Activated naive CD4-positive, alpha-beta T cell treated with anti-CD3 and anti-CD28 coated beads for 36 hours (primary cell): ENCODE measurements at regions not wholly inside any gene's neighbourhood (a gene's known extent, or its start where the extent isn't known, plus 50 kb on each side); places are given as distances from the start of the nearest gene placed in this dataset.

Experiments
- CTCF ChIA-PET: fragments of 350-600 bp; sonication (Branson Sonifier 250); formaldehyde crosslinking; loops from one replicate; lab custom pipeline; 2021; ENCODE audit warnings: antibody characterized with exemption; lab: Charles Lee
- DNase-seq: peaks from one replicate; pipeline ENCODE4 v3.0.0-alpha.2; 2020
- H3K27ac Mint-ChIP-seq: one replicate; pipeline ENCODE4 v1.8.0; 2021; ENCODE audit warnings: mild to moderate bottlenecking, mixed read lengths
- H3K27me3 Mint-ChIP-seq: one replicate; pipeline ENCODE4 v1.8.0; 2021; ENCODE audit warnings: low read depth, mixed read lengths
- H3K36me3 Mint-ChIP-seq: one replicate; pipeline ENCODE4 v1.8.0; 2021; ENCODE audit warnings: low read depth, mixed read lengths
- H3K4me1 Mint-ChIP-seq: one replicate; pipeline ENCODE4 v1.8.0; 2021; ENCODE audit warnings: low read depth, mixed read lengths
- H3K4me3 Mint-ChIP-seq: one replicate; pipeline ENCODE4 v1.8.0; 2021; ENCODE audit warnings: mild to moderate bottlenecking, moderate library complexity, mixed read lengths
- H3K9me3 Mint-ChIP-seq: one replicate; pipeline ENCODE4 v1.8.0; 2021; ENCODE audit warnings: mixed read lengths
- intact Hi-C: fragments of 100-400 bp; cut with micrococcal nuclease; formaldehyde crosslinking; loops from one replicate; pipeline ENCODE4 v1.15.1; 2023

- CTCF ChIA-PET: no interaction called here
- DNase-seq: no peak
- no peak overlapping the region for H3K27ac Mint-ChIP-seq
- no peak overlapping the region for H3K4me3 Mint-ChIP-seq
- H3K9me3 Mint-ChIP-seq: no peaks in the 10 kb centered on the region
- H3K4me1 Mint-ChIP-seq: no peaks in the 10 kb centered on the region
- intact Hi-C loops: no loop called here
- H3K27me3 Mint-ChIP-seq: no peaks in the 10 kb centered on the region
- H3K36me3 Mint-ChIP-seq: no peaks in the 10 kb centered on the region
Measured at GRCh38 chr1:225707824-225708223, 54.9 kb upstream of the ENAH start.

GRCh38 chr1:225709101-225709500 lies 56.2 kb upstream of the ENAH start:
- Mint-ChIP-seq H3K4me1 (no peaks in the 10 kb centered on the region), H3K36me3 (no peaks in the 10 kb centered on the region), H3K27me3 (no peaks in the 10 kb centered on the region), H3K4me3 (no peak overlapping the region), H3K9me3 (no peaks in the 10 kb centered on the region), H3K27ac (no peak overlapping the region)
- CTCF ChIA-PET: no interaction called here
- no peak for DNase-seq
- intact Hi-C loops: no loop called here

DNA sequence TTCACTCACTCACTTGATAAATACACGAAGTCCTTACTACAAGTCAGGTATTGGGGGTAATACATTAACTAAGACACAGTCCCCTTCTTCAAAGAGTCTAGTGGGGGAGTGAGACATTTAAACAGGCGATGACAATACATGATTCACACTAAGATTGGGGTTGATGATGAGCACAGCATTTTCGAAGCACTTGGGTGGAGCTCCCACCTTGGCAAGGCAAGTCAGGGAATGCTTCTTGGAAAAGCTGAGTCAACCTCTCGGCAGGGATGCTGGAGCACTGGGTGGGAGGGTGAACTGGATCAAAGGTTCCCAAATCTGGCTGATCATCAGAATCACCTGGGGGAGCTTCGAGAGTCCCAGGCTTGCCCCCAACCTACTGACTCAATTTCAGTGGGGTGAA lies 57.9 kb upstream of the ENAH start:
- no peak for DNase-seq
- Mint-ChIP-seq H3K9me3 (no peaks in the 10 kb centered on the region), H3K27me3 (no peaks in the 10 kb centered on the region), H3K36me3 (no peaks in the 10 kb centered on the region), H3K4me3 (no peak overlapping the region), H3K4me1 (no peaks in the 10 kb centered on the region), H3K27ac (no peak overlapping the region)
- CTCF ChIA-PET: interaction anchor here (1.0 kb wide), 1 partner anchor 235 kb away, joined by 4 read pairs; no protein-coding TSS in a partner anchor
- intact Hi-C loops: no loop called here

DNA sequence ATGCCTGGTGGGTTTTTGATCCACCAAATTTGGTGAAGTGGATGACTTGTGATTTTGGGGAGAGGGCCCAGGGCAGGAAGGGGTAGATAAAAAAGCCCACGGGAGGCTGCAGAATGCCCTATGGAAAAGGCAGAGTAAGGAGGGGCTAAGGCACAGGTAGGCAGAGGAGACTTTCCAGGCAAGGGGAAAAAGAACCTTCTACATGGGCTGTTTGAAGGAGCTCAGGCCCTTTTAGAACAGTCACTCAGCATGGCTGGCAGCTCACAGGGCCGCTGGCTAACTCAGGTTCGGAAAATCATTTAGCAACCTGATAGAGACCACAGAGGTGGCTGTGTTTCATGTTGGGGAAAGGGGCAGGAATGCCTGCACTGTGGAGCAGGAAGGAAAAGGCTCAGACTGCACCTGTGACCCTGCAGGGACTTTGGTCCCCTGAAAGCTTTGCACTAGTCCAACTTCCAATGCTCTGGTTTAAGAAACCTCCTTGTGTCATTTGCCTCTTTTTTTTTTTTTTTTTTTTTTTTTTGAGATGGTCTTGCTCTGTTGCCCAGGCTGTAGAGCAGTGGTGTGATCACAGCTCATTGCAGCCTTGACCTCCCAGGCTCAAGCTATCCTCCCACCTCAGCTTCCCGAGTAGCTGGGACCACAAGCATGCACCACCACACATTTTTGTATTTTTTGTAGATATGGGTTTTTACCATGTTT lies 58.5 kb upstream of the ENAH start:
- no peak for DNase-seq
- CTCF ChIA-PET: interaction anchor here (1.0 kb wide), 2 partner anchors 13 to 236 kb away, joined by 3 to 4 read pairs; no protein-coding TSS in a partner anchor
- intact Hi-C loops: no loop called here
- no peak overlapping the region for H3K4me3 Mint-ChIP-seq
- no peak overlapping the region for H3K27ac Mint-ChIP-seq
- H3K9me3 Mint-ChIP-seq: no peaks in the 10 kb centered on the region
- H3K36me3 Mint-ChIP-seq: no peaks in the 10 kb centered on the region
- H3K27me3 Mint-ChIP-seq: no peaks in the 10 kb centered on the region
- no peaks in the 10 kb centered on the region for H3K4me1 Mint-ChIP-seq

GRCh38 chr1:225712391-225712790 lies 59.5 kb upstream of the ENAH start:
- DNase-seq: no peak
- Mint-ChIP-seq H3K4me1 (no peaks in the 10 kb centered on the region), H3K9me3 (no peaks in the 10 kb centered on the region), H3K27me3 (no peaks in the 10 kb centered on the region), H3K4me3 (no peak overlapping the region), H3K27ac (no peak overlapping the region), H3K36me3 (no peaks in the 10 kb centered on the region)
- intact Hi-C loops: no loop called here
- CTCF ChIA-PET: interaction anchor here (0.7 to 1.0 kb wide), 2 partner anchors 12 to 238 kb away, joined by 3 read pairs; no protein-coding TSS in a partner anchor

- H3K9me3 Mint-ChIP-seq: no peaks in the 10 kb centered on the region
- H3K27ac Mint-ChIP-seq: no peak overlapping the region
- no peaks in the 10 kb centered on the region for H3K4me1 Mint-ChIP-seq
- H3K4me3 Mint-ChIP-seq: no peak overlapping the region
- no peak for DNase-seq
- intact Hi-C loops: no loop called here
- CTCF ChIA-PET: interaction anchor here (0.7 kb wide), 1 partner anchor 239 kb away, joined by 3 read pairs; no protein-coding TSS in a partner anchor
- no peaks in the 10 kb centered on the region for H3K36me3 Mint-ChIP-seq
- no peaks in the 10 kb centered on the region for H3K27me3 Mint-ChIP-seq
Measured at GRCh38 chr1:225713281-225713680, 60.4 kb upstream of the ENAH start.

- Mint-ChIP-seq H3K4me1 (no peaks in the 10 kb centered on the region), H3K27ac (no peak overlapping the region), H3K4me3 (no peak overlapping the region), H3K27me3 (no peaks in the 10 kb centered on the region), H3K9me3 (no peaks in the 10 kb centered on the region), H3K36me3 (no peaks in the 10 kb centered on the region)
- intact Hi-C loops: no loop called here
- no peak for DNase-seq
- CTCF ChIA-PET: interaction anchor here (0.5 kb wide), 1 partner anchor 43 kb away, joined by 4 read pairs; no protein-coding TSS in a partner anchor
Measured at GRCh38 chr1:225720937-225721336, 56.7 kb upstream of the SRP9 start.

DNA sequence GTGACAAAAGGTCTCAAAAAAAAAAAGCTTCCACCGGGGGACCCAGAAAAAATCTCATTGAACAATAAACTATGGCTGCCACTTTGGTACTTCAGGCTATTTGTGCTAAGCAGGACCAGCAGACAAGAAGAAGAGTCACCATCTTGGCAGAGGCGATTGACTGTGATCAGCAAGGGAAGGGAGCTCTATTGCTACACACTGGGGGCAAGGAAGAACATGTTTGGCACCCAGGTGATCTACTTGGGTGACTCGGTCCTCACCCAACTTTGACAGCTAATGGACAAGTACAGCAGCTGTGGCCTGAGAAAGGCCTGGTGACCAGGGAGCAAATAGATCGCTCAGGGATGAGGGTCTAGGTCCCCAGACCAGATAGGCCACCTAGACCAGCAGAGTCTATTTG lies 53.4 kb upstream of the SRP9 start:
- no peak for DNase-seq
- CTCF ChIA-PET: interaction anchor here (0.9 kb wide), 1 partner anchor 12 kb away, joined by 3 read pairs; no protein-coding TSS in a partner anchor
- H3K27ac Mint-ChIP-seq: no peak overlapping the region
- no peaks in the 10 kb centered on the region for H3K27me3 Mint-ChIP-seq
- H3K36me3 Mint-ChIP-seq: no peaks in the 10 kb centered on the region
- no peaks in the 10 kb centered on the region for H3K4me1 Mint-ChIP-seq
- intact Hi-C loops: no loop called here
- H3K4me3 Mint-ChIP-seq: no peak overlapping the region
- no peaks in the 10 kb centered on the region for H3K9me3 Mint-ChIP-seq
